ENCODE measurements at regions not wholly inside any gene's neighbourhood (a gene's known extent, or its start where the extent isn't known, plus 50 kb on each side); places are given as distances from the start of the nearest gene placed in this dataset.

GRCh38 chr14:104472536-104473243 is 106.9 kb upstream of the C14orf180 start:
- no peaks in the 10 kb centered on the region for H3K36me3 ChIP-seq (ENCODE audit: control insufficient read depth, insufficient read depth, low read length)
- TF ChIP-seq CTCF (conservative IDR thresholded peaks at IDR 0.05 in 1 of 2, IDR thresholded peaks at IDR 0.05 in 1 of 2; ENCODE audit: low read depth in 1 of 2, low read length in 2 of 2) (no peak), EZH2 (IDR thresholded peaks at IDR 0.05; ENCODE audit: low read length, missing control alignments) (no peak)
- no peaks in the 10 kb centered on the region for H3K9me3 ChIP-seq (ENCODE audit: control insufficient read depth, insufficient read depth, low read depth, low read length)
- H3K27me3 ChIP-seq (ENCODE audit: control insufficient read depth, insufficient read depth, low read length) = no peaks in the 10 kb centered on the region
- H3K4me2 ChIP-seq (ENCODE audit: extremely low read depth, insufficient read depth, low read length) = no peak overlapping the region
- no peak overlapping the region for H2AFZ ChIP-seq (ENCODE audit: low read length)
- H3K79me2 ChIP-seq (ENCODE audit: control insufficient read depth, insufficient read depth, low read length) = no peaks in the 10 kb centered on the region
- no peak overlapping the region for H3K27ac ChIP-seq (ENCODE audit: insufficient read depth, low read length)
- no peaks in the 10 kb centered on the region for H3K4me1 ChIP-seq (ENCODE audit: control insufficient read depth, extremely low read depth, insufficient read depth, low read length)
- no peak overlapping the region for H3K9ac ChIP-seq (ENCODE audit: insufficient read depth, low read length)
- H3K4me3 ChIP-seq (replicated peaks in 1 of 4; ENCODE audit: control extremely low read depth in 1 of 4, insufficient read depth in 1 of 4, low read depth in 3 of 4, low read length in 4 of 4) = no peak overlapping the region
- DNase-seq (ENCODE audit: low read depth in 2 of 2) = no peak
- H4K20me1 ChIP-seq (ENCODE audit: control insufficient read depth, extremely low read depth, insufficient read depth, low read length) = no peaks in the 10 kb centered on the region

- Histone ChIP-seq H3K79me2 (ENCODE audit: control insufficient read depth, insufficient read depth, low read length) (no peaks in the 10 kb centered on the region), H3K9ac (ENCODE audit: insufficient read depth, low read length) (no peak overlapping the region), H3K36me3 (ENCODE audit: control insufficient read depth, insufficient read depth, low read length) (no peaks in the 10 kb centered on the region), H4K20me1 (ENCODE audit: control insufficient read depth, extremely low read depth, insufficient read depth, low read length) (no peaks in the 10 kb centered on the region), H3K4me3 (replicated peaks in 1 of 4; ENCODE audit: control extremely low read depth in 1 of 4, insufficient read depth in 1 of 4, low read depth in 3 of 4, low read length in 4 of 4) (no peak overlapping the region), H3K4me2 (ENCODE audit: extremely low read depth, insufficient read depth, low read length) (no peak overlapping the region), H3K4me1 (ENCODE audit: control insufficient read depth, extremely low read depth, insufficient read depth, low read length) (no peaks in the 10 kb centered on the region), H2AFZ (ENCODE audit: low read length) (no peak overlapping the region), H3K27ac (ENCODE audit: insufficient read depth, low read length) (no peak overlapping the region), H3K9me3 (ENCODE audit: control insufficient read depth, insufficient read depth, low read depth, low read length) (no peaks in the 10 kb centered on the region), H3K27me3 (ENCODE audit: control insufficient read depth, insufficient read depth, low read length) (no peaks in the 10 kb centered on the region)
- TF ChIP-seq EZH2 (IDR thresholded peaks at IDR 0.05; ENCODE audit: low read length, missing control alignments) = no peak
- DNase-seq (ENCODE audit: low read depth in 2 of 2) = no peak
Measured at GRCh38 chr14:104473244-104473565, 106.4 kb upstream of the C14orf180 start.

- Histone ChIP-seq H3K27ac (ENCODE audit: insufficient read depth, low read length) (no peak overlapping the region), H3K4me3 (replicated peaks in 1 of 4; ENCODE audit: control extremely low read depth in 1 of 4, insufficient read depth in 1 of 4, low read depth in 3 of 4, low read length in 4 of 4) (no peak overlapping the region), H3K27me3 (ENCODE audit: control insufficient read depth, insufficient read depth, low read length) (no peaks in the 10 kb centered on the region), H3K36me3 (ENCODE audit: control insufficient read depth, insufficient read depth, low read length) (no peaks in the 10 kb centered on the region), H3K9me3 (ENCODE audit: control insufficient read depth, insufficient read depth, low read depth, low read length) (no peaks in the 10 kb centered on the region), H2AFZ (ENCODE audit: low read length) (no peak overlapping the region), H3K4me1 (ENCODE audit: control insufficient read depth, extremely low read depth, insufficient read depth, low read length) (no peaks in the 10 kb centered on the region), H3K79me2 (ENCODE audit: control insufficient read depth, insufficient read depth, low read length) (no peaks in the 10 kb centered on the region), H3K4me2 (ENCODE audit: extremely low read depth, insufficient read depth, low read length) (no peak overlapping the region), H4K20me1 (ENCODE audit: control insufficient read depth, extremely low read depth, insufficient read depth, low read length) (no peaks in the 10 kb centered on the region), H3K9ac (ENCODE audit: insufficient read depth, low read length) (no peak overlapping the region)
- no peak for TF ChIP-seq EZH2 (IDR thresholded peaks at IDR 0.05; ENCODE audit: low read length, missing control alignments)
- TF ChIP-seq CTCF (conservative IDR thresholded peaks at IDR 0.05 in 1 of 2, IDR thresholded peaks at IDR 0.05 in 1 of 2; ENCODE audit: low read depth in 1 of 2, low read length in 2 of 2) = no peak
- no peak for DNase-seq (ENCODE audit: low read depth in 2 of 2)
Measured at GRCh38 chr14:104473649-104474494, 105.7 kb upstream of the C14orf180 start.
